HEK293 (cell line): ENCODE measurements at regions not wholly inside any gene's neighbourhood (a gene's known extent, or its start where the extent isn't known, plus 50 kb on each side); places are given as distances from the start of the nearest gene placed in this dataset.

ENCODE experiments used
- CTCF ChIA-PET: fragments of 350-600 bp; formaldehyde crosslinking; extraction: SDS; loops from one replicate; lab custom pipeline; 2021; ENCODE audit warnings: antibody characterized with exemption; lab: Yijun Ruan, JAX
- POLR2A ChIA-PET: fragments of 300-600 bp; formaldehyde crosslinking; extraction: SDS; loops from one replicate; lab custom pipeline; 2020; ENCODE audit warnings: antibody characterized with exemption, inconsistent platforms; lab: Yijun Ruan, JAX
- H3K27ac ChIP-seq: fragments of 200-500 bp; sonication (Bioruptor generic); 2 replicates; pipeline ENCODE4 v1.5.1; 2014; ENCODE audit warnings: low read depth, low read length, control low read depth, inconsistent platforms; ENCODE audit errors: extremely low read depth
- H3K36me3 ChIP-seq, 2 experiments: fragments of 200-500 bp in 1 of 2; sonication (Bioruptor generic) in 1 of 2; 1 replicate in 1 of 2; 2 replicates in 1 of 2; pipeline ENCODE4 v1.5.1; 2014 to 2017; ENCODE audit warnings: inconsistent platforms in 2 of 2, low read length in 2 of 2; ENCODE audit not compliant: control insufficient read depth in 2 of 2, insufficient read depth in 1 of 2
- H3K4me1 ChIP-seq: fragments of 200-500 bp; sonication (Bioruptor generic); 2 replicates; pipeline ENCODE4 v1.5.1; 2014; ENCODE audit warnings: mild to moderate bottlenecking, low read length, inconsistent platforms; ENCODE audit not compliant: control insufficient read depth, insufficient read depth
- H3K4me3 ChIP-seq: 2 replicates; pipeline ENCODE4 v1.5.1; 2011; ENCODE audit warnings: low read depth, mild to moderate bottlenecking, control low read depth, low read length, moderate library complexity
- H3K9me3 ChIP-seq: fragments of 200-500 bp; sonication (Bioruptor generic); 2 replicates; pipeline ENCODE4 v1.5.1; 2014; ENCODE audit warnings: low read depth, low read length, inconsistent platforms; ENCODE audit not compliant: control insufficient read depth, insufficient read depth
- GLI4 ChIP-seq: fragments of 450-650 bp; formaldehyde crosslinking; IDR thresholded peaks from 2 replicates; pipeline ENCODE4 v1.5.1; 2016; ENCODE audit warnings: missing biosample characterization, missing genetic modification characterization
- OSR2 ChIP-seq: fragments of 450-650 bp; formaldehyde crosslinking; IDR thresholded peaks from 2 replicates; pipeline ENCODE4 v1.5.1; 2016; ENCODE audit warnings: missing biosample characterization, missing genetic modification characterization
- REPIN1 ChIP-seq: fragments of 450-650 bp; formaldehyde crosslinking; IDR thresholded peaks from 2 replicates; pipeline ENCODE4 v1.5.1; 2017; ENCODE audit warnings: missing biosample characterization, missing genetic modification characterization, low read depth
- SALL2 ChIP-seq: fragments of 450-650 bp; formaldehyde crosslinking; IDR thresholded peaks from 2 replicates; pipeline ENCODE4 v1.5.0; 2017; ENCODE audit warnings: missing biosample characterization, mild to moderate bottlenecking, missing genetic modification characterization, borderline replicate concordance
- YY2 ChIP-seq: fragments of 450-650 bp; formaldehyde crosslinking; IDR thresholded peaks from 2 replicates; pipeline ENCODE4 v1.5.1; 2016; ENCODE audit warnings: missing biosample characterization, missing genetic modification characterization
- ZBTB20 ChIP-seq: fragments of 450-650 bp; formaldehyde crosslinking; IDR thresholded peaks from 2 replicates; pipeline ENCODE4 v1.5.1; 2016; ENCODE audit warnings: missing biosample characterization, missing genetic modification characterization
- ZBTB49 ChIP-seq: fragments of 450-650 bp; formaldehyde crosslinking; IDR thresholded peaks from 2 replicates; pipeline ENCODE4 v1.5.1; 2016; ENCODE audit warnings: missing biosample characterization, missing genetic modification characterization, low read depth
- ZNF146 ChIP-seq: fragments of 450-650 bp; formaldehyde crosslinking; IDR thresholded peaks from 2 replicates; pipeline ENCODE4 v1.5.1; 2016; ENCODE audit warnings: missing biosample characterization, missing genetic modification characterization
- ZNF521 ChIP-seq: fragments of 450-650 bp; formaldehyde crosslinking; IDR thresholded peaks from 2 replicates; pipeline ENCODE4 v1.5.1; 2017; ENCODE audit warnings: missing biosample characterization, mild to moderate bottlenecking, missing genetic modification characterization
- ZNF529 ChIP-seq: fragments of 450-650 bp; formaldehyde crosslinking; IDR thresholded peaks from 2 replicates; pipeline ENCODE4 v1.5.1; 2017; ENCODE audit warnings: missing genetic modification characterization, missing biosample characterization; ENCODE audit not compliant: insufficient replicate concordance
- ZNF544 ChIP-seq: fragments of 450-650 bp; formaldehyde crosslinking; IDR thresholded peaks from 2 replicates; pipeline ENCODE4 v1.5.0; 2017; ENCODE audit warnings: missing biosample characterization, missing genetic modification characterization
- ZNF561 ChIP-seq: fragments of 450-650 bp; IDR thresholded peaks from 2 replicates; pipeline ENCODE4 v1.5.1; 2018; ENCODE audit warnings: missing biosample characterization, missing genetic modification characterization, borderline replicate concordance
- ZNF580 ChIP-seq: fragments of 450-650 bp; formaldehyde crosslinking; IDR thresholded peaks from 2 replicates; pipeline ENCODE4 v1.5.1; 2016; ENCODE audit warnings: missing biosample characterization, missing genetic modification characterization
- ZNF624 ChIP-seq: fragments of 450-650 bp; formaldehyde crosslinking; IDR thresholded peaks from 2 replicates; pipeline ENCODE4 v1.5.1; 2017; ENCODE audit warnings: missing biosample characterization, missing genetic modification characterization
- ZNF645 ChIP-seq: fragments of 450-650 bp; formaldehyde crosslinking; IDR thresholded peaks from 2 replicates; pipeline ENCODE4; 2016; ENCODE audit warnings: missing biosample characterization, missing genetic modification characterization
- ZNF658 ChIP-seq: fragments of 450-650 bp; formaldehyde crosslinking; IDR thresholded peaks from 2 replicates; pipeline ENCODE4; 2016; ENCODE audit warnings: missing biosample characterization, missing genetic modification characterization
- ZNF670 ChIP-seq: fragments of 450-650 bp; formaldehyde crosslinking; IDR thresholded peaks from 2 replicates; pipeline ENCODE4 v1.5.1; 2016; ENCODE audit warnings: missing biosample characterization, missing genetic modification characterization, low read depth
- ZNF707 ChIP-seq: fragments of 450-650 bp; formaldehyde crosslinking; IDR thresholded peaks from 2 replicates; pipeline ENCODE4 v1.5.1; 2016; ENCODE audit warnings: missing biosample characterization, missing genetic modification characterization
- ZNF777 ChIP-seq: fragments of 450-650 bp; formaldehyde crosslinking; IDR thresholded peaks from 2 replicates; pipeline ENCODE4 v1.5.1; 2017; ENCODE audit warnings: missing biosample characterization, missing genetic modification characterization, borderline replicate concordance
- ZNF785 ChIP-seq: fragments of 450-650 bp; formaldehyde crosslinking; IDR thresholded peaks from 2 replicates; pipeline ENCODE4 v1.5.1; 2016; ENCODE audit warnings: missing biosample characterization, missing genetic modification characterization
- TF ChIP-seq, protein P1 (sequence below): fragments of 450-650 bp; formaldehyde crosslinking; IDR thresholded peaks from 2 replicates; pipeline ENCODE4 v1.5.0; 2017; ENCODE audit warnings: missing biosample characterization, missing genetic modification characterization, borderline replicate concordance
- TF ChIP-seq, protein P2 (sequence below): fragments of 450-650 bp; formaldehyde crosslinking; optimal IDR thresholded peaks from 2 replicates; pipeline ENCODE3; 2016; ENCODE audit warnings: missing biosample characterization, mild to moderate bottlenecking, missing genetic modification characterization
- TF ChIP-seq, protein P3 (sequence below): fragments of 450-650 bp; IDR thresholded peaks from 2 replicates; pipeline ENCODE4 v1.5.1; 2018; ENCODE audit warnings: missing biosample characterization, missing genetic modification characterization

DNA sequence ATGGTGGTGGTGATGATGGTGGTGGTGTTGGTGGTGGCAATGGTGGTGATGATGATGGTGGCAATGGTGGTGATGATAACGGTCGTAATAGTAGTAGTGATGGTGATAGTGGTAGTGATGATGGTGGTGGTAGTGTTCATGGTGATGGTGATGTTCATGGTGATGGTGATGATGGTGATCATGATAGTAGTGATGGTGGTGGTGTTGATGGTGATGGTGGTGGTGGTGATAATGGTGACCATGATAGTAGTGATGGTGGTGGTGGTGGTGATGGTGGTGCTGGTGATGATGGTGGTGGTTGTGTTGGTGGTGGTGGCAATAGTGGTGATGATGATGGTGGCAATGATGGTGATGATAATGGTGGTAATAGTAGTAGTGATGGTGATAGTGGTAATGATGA, 68.0 kb downstream of the SOX9 start:
- TF ChIP-seq, protein P1, sequence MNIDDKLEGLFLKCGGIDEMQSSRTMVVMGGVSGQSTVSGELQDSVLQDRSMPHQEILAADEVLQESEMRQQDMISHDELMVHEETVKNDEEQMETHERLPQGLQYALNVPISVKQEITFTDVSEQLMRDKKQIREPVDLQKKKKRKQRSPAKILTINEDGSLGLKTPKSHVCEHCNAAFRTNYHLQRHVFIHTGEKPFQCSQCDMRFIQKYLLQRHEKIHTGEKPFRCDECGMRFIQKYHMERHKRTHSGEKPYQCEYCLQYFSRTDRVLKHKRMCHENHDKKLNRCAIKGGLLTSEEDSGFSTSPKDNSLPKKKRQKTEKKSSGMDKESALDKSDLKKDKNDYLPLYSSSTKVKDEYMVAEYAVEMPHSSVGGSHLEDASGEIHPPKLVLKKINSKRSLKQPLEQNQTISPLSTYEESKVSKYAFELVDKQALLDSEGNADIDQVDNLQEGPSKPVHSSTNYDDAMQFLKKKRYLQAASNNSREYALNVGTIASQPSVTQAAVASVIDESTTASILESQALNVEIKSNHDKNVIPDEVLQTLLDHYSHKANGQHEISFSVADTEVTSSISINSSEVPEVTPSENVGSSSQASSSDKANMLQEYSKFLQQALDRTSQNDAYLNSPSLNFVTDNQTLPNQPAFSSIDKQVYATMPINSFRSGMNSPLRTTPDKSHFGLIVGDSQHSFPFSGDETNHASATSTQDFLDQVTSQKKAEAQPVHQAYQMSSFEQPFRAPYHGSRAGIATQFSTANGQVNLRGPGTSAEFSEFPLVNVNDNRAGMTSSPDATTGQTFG (tag by site-specific recombination) = 0 out of 2 replicates have a peak, but pooled peaks have one; percentile 53
- TF ChIP-seq OSR2 (tag by site-specific recombination) (no peak), ZNF624 (no peak), ZNF777 (tag by site-specific recombination) (0 out of 2 replicates have a peak, but pooled peaks have one; percentile 15), ZNF561 (no peak), ZNF645 (tag by site-specific recombination) (peak; percentile 91; the same call in 1 of the 2 replicates), GLI4 (tag by site-specific recombination) (peak; percentile 65; the same call in 1 of the 2 replicates), SALL2 (tag by site-specific recombination) (0 out of 2 replicates have a peak, but pooled peaks have one; percentile 6), ZNF521 (tag by site-specific recombination) (no peak), ZNF658 (tag by site-specific recombination) (peak; percentile 80; the same call in 1 of the 2 replicates), YY2 (tag by site-specific recombination) (peak; percentile 39; the same call in 1 of the 2 replicates), ZNF785 (tag by site-specific recombination) (0 out of 2 replicates have a peak, but pooled peaks have one; percentile 10), ZNF529 (no peak), ZNF707 (no peak), ZNF544 (tag by site-specific recombination) (peak; percentile 26; the same call in 1 of the 2 replicates), ZNF146 (tag by site-specific recombination) (no peak), ZBTB20 (tag by site-specific recombination) (no peak; the same call in 1 of the 2 replicates), ZNF670 (0 out of 2 replicates have a peak, but pooled peaks have one; percentile 9), ZNF580 (tag by site-specific recombination) (0 out of 2 replicates have a peak, but pooled peaks have one; percentile 31), REPIN1 (tag by site-specific recombination) (no peak), ZBTB49 (tag by site-specific recombination) (no peak)
- TF ChIP-seq, protein P2, sequence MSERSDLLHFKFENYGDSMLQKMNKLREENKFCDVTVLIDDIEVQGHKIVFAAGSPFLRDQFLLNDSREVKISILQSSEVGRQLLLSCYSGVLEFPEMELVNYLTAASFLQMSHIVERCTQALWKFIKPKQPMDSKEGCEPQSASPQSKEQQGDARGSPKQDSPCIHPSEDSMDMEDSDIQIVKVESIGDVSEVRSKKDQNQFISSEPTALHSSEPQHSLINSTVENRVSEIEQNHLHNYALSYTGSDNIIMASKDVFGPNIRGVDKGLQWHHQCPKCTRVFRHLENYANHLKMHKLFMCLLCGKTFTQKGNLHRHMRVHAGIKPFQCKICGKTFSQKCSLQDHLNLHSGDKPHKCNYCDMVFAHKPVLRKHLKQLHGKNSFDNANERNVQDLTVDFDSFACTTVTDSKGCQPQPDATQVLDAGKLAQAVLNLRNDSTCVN (tag by site-specific recombination) = no peak
- TF ChIP-seq, protein P3, sequence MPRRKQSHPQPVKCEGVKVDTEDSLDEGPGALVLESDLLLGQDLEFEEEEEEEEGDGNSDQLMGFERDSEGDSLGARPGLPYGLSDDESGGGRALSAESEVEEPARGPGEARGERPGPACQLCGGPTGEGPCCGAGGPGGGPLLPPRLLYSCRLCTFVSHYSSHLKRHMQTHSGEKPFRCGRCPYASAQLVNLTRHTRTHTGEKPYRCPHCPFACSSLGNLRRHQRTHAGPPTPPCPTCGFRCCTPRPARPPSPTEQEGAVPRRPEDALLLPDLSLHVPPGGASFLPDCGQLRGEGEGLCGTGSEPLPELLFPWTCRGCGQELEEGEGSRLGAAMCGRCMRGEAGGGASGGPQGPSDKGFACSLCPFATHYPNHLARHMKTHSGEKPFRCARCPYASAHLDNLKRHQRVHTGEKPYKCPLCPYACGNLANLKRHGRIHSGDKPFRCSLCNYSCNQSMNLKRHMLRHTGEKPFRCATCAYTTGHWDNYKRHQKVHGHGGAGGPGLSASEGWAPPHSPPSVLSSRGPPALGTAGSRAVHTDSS = peak; percentile 72
- TF ChIP-seq, all 188 proteins: peak for 12
- no peaks in the 10 kb centered on the region; a peak in 1 of 3 replicates for H3K36me3 ChIP-seq
- ChIA-PET POLR2A (no interaction called here), CTCF (no interaction called here)
- H3K27ac ChIP-seq = no peak overlapping the region
- no peaks in the 10 kb centered on the region for H3K9me3 ChIP-seq
- H3K4me1 ChIP-seq = no peaks in the 10 kb centered on the region
- H3K4me3 ChIP-seq = no peak overlapping the region
